K562 (cell line): ENCODE measurements at regions not wholly inside any gene's neighbourhood (a gene's known extent, or its start where the extent isn't known, plus 50 kb on each side); places are given as distances from the start of the nearest gene placed in this dataset.

Experiments used
- ATAC-seq: fragments of 200-7000 bp; cut with Tn5 transposase; 3 replicates; pipeline ENCODE4 v1.9.1; 2020; ENCODE audit warnings: moderate library complexity
- BruUV-seq: library from RNA; stranded (reverse); fragments of 400-500 nt; replicated peaks from 2 replicates; lab custom pipeline; 2021; lab: Mats Ljungman, UMichigan
- CTCF ChIA-PET: fragments of 300-600 bp; formaldehyde crosslinking; extraction: SDS; loops from one replicate; lab custom pipeline; 2021; ENCODE audit warnings: low intra/inter-chr PET ratio; lab: Yijun Ruan, JAX
- POLR2A ChIA-PET: fragments of 300-600, 350-650 bp; sonication (Branson Sonifier 250); formaldehyde crosslinking; extraction: SDS; loops from one replicate; lab custom pipeline; 2021; ENCODE audit warnings: antibody characterized with exemption, inconsistent platforms; lab: Yijun Ruan, JAX
- DNase-seq, 4 experiments: peaks; one replicate each; pipeline versions ENCODE4 v3.0.0 to v3.0.0-alpha.2; 2011 to 2018; ENCODE audit warnings: low spot score in 3 of 4, mixed read lengths in 3 of 4; ENCODE audit errors: extremely low read depth in 1 of 4
- FAIRE-seq: peaks from 2 replicates; lab custom pipeline; 2011; peaks lifted over from hg19 to GRCh38; lab: Jason Lieb, UNC
- H2AFZ ChIP-seq: 2 replicates; pipeline ENCODE4 v1.6.0; 2011; ENCODE audit warnings: low read depth, low read length, control low read depth, inconsistent platforms
- H3K27ac ChIP-seq: fragments of 200-600 bp; 3 replicates; pipeline ENCODE4 v1.8.0; 2011; ENCODE audit warnings: low read depth, mild to moderate bottlenecking, control low read depth, inconsistent platforms, low read length, moderate library complexity, mixed read lengths; ENCODE audit errors: extremely low read depth
- H3K27me3 ChIP-seq, 2 experiments: fragments of 300-600 bp in 1 of 2; 2 replicates in 1 of 2; 3 replicates in 1 of 2; pipeline versions ENCODE4 v1.6.0 to v1.8.0; 2011; ENCODE audit warnings: inconsistent platforms in 2 of 2, low read length in 2 of 2, mild to moderate bottlenecking in 1 of 2, mixed read lengths in 1 of 2, moderate library complexity in 1 of 2; ENCODE audit not compliant: control insufficient read depth in 2 of 2, insufficient read depth in 2 of 2
- H3K36me3 ChIP-seq: fragments of 300-600 bp; 3 replicates; pipeline ENCODE4 v1.8.0; 2011; ENCODE audit warnings: mild to moderate bottlenecking, low read length, inconsistent platforms; ENCODE audit not compliant: control insufficient read depth, insufficient read depth
- H3K4me1 ChIP-seq, 2 experiments: fragments of 200-600 bp in 1 of 2; replicated peaks in 1 of 2; 2 replicates in 1 of 2; 3 replicates in 1 of 2; pipeline versions ENCODE4 v1.5.1 to v1.8.0; 2011; ENCODE audit warnings: inconsistent platforms in 2 of 2, low read length in 2 of 2, mild to moderate bottlenecking in 1 of 2, mixed read lengths in 1 of 2, moderate library complexity in 1 of 2; ENCODE audit not compliant: control insufficient read depth in 2 of 2, insufficient read depth in 2 of 2
- H3K4me2 ChIP-seq: 2 replicates; pipeline ENCODE4 v1.6.1; 2011; ENCODE audit warnings: low read length, control low read depth, inconsistent platforms, mixed read lengths; ENCODE audit not compliant: insufficient read depth
- H3K4me3 ChIP-seq: fragments of 200-600 bp; sonication (generic), shearing (Covaris generic); 2 replicates; pipeline ENCODE4 v1.5.1; 2016; ENCODE audit warnings: control low read depth, inconsistent platforms
- H3K79me2 ChIP-seq: fragments of 200-600 bp; 3 replicates; pipeline ENCODE4 v1.8.0; 2011; ENCODE audit warnings: low read length, inconsistent platforms; ENCODE audit not compliant: control insufficient read depth, insufficient read depth
- H3K9ac ChIP-seq, 2 experiments: 2 replicates each; pipeline versions ENCODE4 v1.6.0 to v1.6.1; 2011; ENCODE audit warnings: low read depth in 2 of 2, low read length in 2 of 2, control low read depth in 1 of 2, inconsistent platforms in 1 of 2, mild to moderate bottlenecking in 1 of 2, mixed read lengths in 1 of 2; ENCODE audit not compliant: insufficient read depth in 1 of 2
- H3K9me1 ChIP-seq: one replicate; pipeline ENCODE4 v1.6.0; 2011; ENCODE audit warnings: inconsistent platforms, mild to moderate bottlenecking, low read length, moderate library complexity; ENCODE audit not compliant: control insufficient read depth, insufficient read depth
- H3K9me3 ChIP-seq: replicated peaks from 2 replicates; pipeline ENCODE4 v1.5.1; 2011; ENCODE audit warnings: low read depth, low read length, inconsistent platforms; ENCODE audit not compliant: control insufficient read depth, insufficient read depth
- H4K20me1 ChIP-seq: replicated peaks from 2 replicates; pipeline ENCODE4 v1.6.1; 2011; ENCODE audit warnings: low read length, inconsistent platforms, mixed read lengths; ENCODE audit not compliant: control insufficient read depth, insufficient read depth
- ARHGAP35 ChIP-seq: fragments of 450-650 bp; IDR thresholded peaks from 2 replicates; pipeline ENCODE4 v1.6.1; 2018; ENCODE audit not compliant: partially characterized antibody
- RBM15 ChIP-seq: fragments of 200-400 bp; formaldehyde crosslinking; IDR thresholded peaks from 2 replicates; pipeline ENCODE4 v1.6.1; 2018; ENCODE audit warnings: mild to moderate bottlenecking, low read length, moderate library complexity; ENCODE audit not compliant: insufficient read depth
- SAFB2 ChIP-seq: fragments of 200-400 bp; formaldehyde crosslinking; IDR thresholded peaks from 2 replicates; pipeline ENCODE4 v1.6.1; 2018; ENCODE audit warnings: borderline replicate concordance, low read length, low read depth, moderate library complexity; ENCODE audit not compliant: severe bottlenecking
- ZNF23 ChIP-seq: fragments of 250-450 bp; sonication (Bioruptor Pico); IDR thresholded peaks from 2 replicates; pipeline ENCODE4 v1.4.0; 2020; ENCODE audit warnings: mild to moderate bottlenecking
- ZNF311 ChIP-seq: fragments of 250-450 bp; sonication (Bioruptor Pico); IDR thresholded peaks from 2 replicates; pipeline ENCODE4 v1.4.0; 2020; ENCODE audit warnings: mild to moderate bottlenecking, moderate library complexity
- WGBS: fragments of 100-300 bp; shearing (Covaris generic); methylation state at CpG from one replicate; pipeline ENCODE4 v1.1.6; 2016; ENCODE audit warnings: low coverage, mixed read lengths; ENCODE audit not compliant: insufficient coverage; ENCODE audit errors: missing lambda C conversion rate; 5-methylcytosine and 5-hydroxymethylcytosine counted together
- in situ Hi-C: fragments of 300-500 bp; cut with MboI; formaldehyde crosslinking; loops from 4 replicates; pipeline ENCODE4 v1.15.0; 2018; ENCODE audit warnings: inconsistent platforms, mixed read lengths
- intact Hi-C: fragments of 100-400 bp; cut with micrococcal nuclease; formaldehyde crosslinking; loops from 2 replicates; pipeline ENCODE4 v1.14.2; 2022
- TF ChIP-seq, protein P1 (sequence below): sonication (generic); formaldehyde crosslinking; IDR thresholded peaks from 2 replicates; pipeline ENCODE4 v1.9.0; 2022; ENCODE audit warnings: mild to moderate bottlenecking, missing genetic modification reagents

GRCh38 chr7:1364906-1365570 is 94.2 kb downstream of the MICALL2 start:
- no TSS peak for BruUV-seq
- Histone ChIP-seq H3K4me2 (no peak overlapping the region), H3K4me3 (no peak overlapping the region), H3K9me3 (no peaks in the 10 kb centered on the region; the same call in 1 of the 2 replicates), H3K9ac (no peak overlapping the region; a peak in 1 of 4 replicates), H3K36me3 (no peaks in the 10 kb centered on the region), H3K4me1 (peaks cover 0 to 29% of the 10 kb centered on the region in 2 experiments; a peak in 3 of 5 replicates), H2AFZ (no peak overlapping the region), H3K9me1 (no peaks in the 10 kb centered on the region), H3K79me2 (no peaks in the 10 kb centered on the region), H3K27me3 (peaks cover 19 to 77% of the 10 kb centered on the region in 2 experiments; a peak in 4 of 5 replicates), H3K27ac (no peak overlapping the region), H4K20me1 (no peaks in the 10 kb centered on the region; the same call in 1 of the 2 replicates)
- no peak for TF ChIP-seq SAFB2
- no peak for TF ChIP-seq RBM15
- no peak for TF ChIP-seq ZNF311
- TF ChIP-seq ARHGAP35, result no peak
- TF ChIP-seq ZNF23 (CRISPR knock-in tag), result no peak
- TF ChIP-seq, protein P1, sequence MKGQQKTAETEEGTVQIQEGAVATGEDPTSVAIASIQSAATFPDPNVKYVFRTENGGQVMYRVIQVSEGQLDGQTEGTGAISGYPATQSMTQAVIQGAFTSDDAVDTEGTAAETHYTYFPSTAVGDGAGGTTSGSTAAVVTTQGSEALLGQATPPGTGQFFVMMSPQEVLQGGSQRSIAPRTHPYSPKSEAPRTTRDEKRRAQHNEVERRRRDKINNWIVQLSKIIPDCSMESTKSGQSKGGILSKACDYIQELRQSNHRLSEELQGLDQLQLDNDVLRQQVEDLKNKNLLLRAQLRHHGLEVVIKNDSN, result no peak
- DNase-seq (no peak), ATAC-seq (no peak), FAIRE-seq (no peak)
- in situ Hi-C loops (no loop called here), intact Hi-C loops (loop anchor here (10.0 kb wide), 1 partner anchor 140 kb away; no protein-coding TSS in a partner anchor)
- WGBS, result 4% methylated on average over 13 of the region's 13 CpGs
- ChIA-PET CTCF (no interaction called here), POLR2A (interaction anchor here (0.7 kb wide), 2 partner anchors 19 to 754 kb away, joined by 3 read pairs; no protein-coding TSS in a partner anchor)
